ENCODE measurements at regions not wholly inside any gene's neighbourhood (a gene's known extent, or its start where the extent isn't known, plus 50 kb on each side); places are given as distances from the start of the nearest gene placed in this dataset.

GRCh38 chr5:89996335-89996734 lies 413.2 kb downstream of the CETN3 start:
- TF ChIP-seq POLR2AphosphoS5 (IDR thresholded peaks at IDR 0.05; ENCODE audit: low read depth, low read length) = no peak
- no peak for TF ChIP-seq POLR2A (IDR thresholded peaks at IDR 0.05; ENCODE audit: low read depth, low read length)

Data from GM12892 (cell line).